Kidney (tissue), 13 donors: ENCODE measurements at regions not wholly inside any gene's neighbourhood (a gene's known extent, or its start where the extent isn't known, plus 50 kb on each side); places are given as distances from the start of the nearest gene placed in this dataset.

Source experiments
- DNase-seq, 5 donors: peaks; one replicate each; pipeline ENCODE4 v3.0.0-alpha.2; 2013 to 2020
- FAIRE-seq: peaks from 2 replicates; lab custom pipeline; 2012; peaks lifted over from hg19 to GRCh38; lab: Jason Lieb, UNC
- H3K27ac ChIP-seq, 2 donors: one replicate each; pipeline ENCODE4 v1.7.0; 2013; ENCODE audit warnings: low read depth in 2 of 2, low read length in 2 of 2, inconsistent platforms in 1 of 2
- H3K27me3 ChIP-seq: one replicate; pipeline ENCODE4 v1.7.1; 2013; ENCODE audit warnings: low read length, inconsistent platforms; ENCODE audit not compliant: control insufficient read depth, insufficient read depth
- H3K36me3 ChIP-seq, 3 donors: one replicate each; pipeline versions ENCODE4 v1.7.0 to v1.7.1; 2013; ENCODE audit warnings: low read length in 3 of 3, control low read depth in 1 of 3, inconsistent platforms in 1 of 3; ENCODE audit not compliant: insufficient read depth in 3 of 3, control insufficient read depth in 2 of 3
- H3K4me1 ChIP-seq, 3 donors: one replicate each; pipeline versions ENCODE4 v1.7.0 to v1.7.1; 2013; ENCODE audit warnings: low read length in 3 of 3, inconsistent platforms in 1 of 3, low read depth in 1 of 3; ENCODE audit not compliant: control insufficient read depth in 2 of 3, insufficient read depth in 2 of 3
- H3K4me3 ChIP-seq, 3 donors: one replicate each; pipeline versions ENCODE4 v1.7.0 to v1.8.1; 2013; ENCODE audit warnings: low read length in 3 of 3, control low read depth in 1 of 3, inconsistent platforms in 1 of 3
- H3K9ac ChIP-seq, 3 donors: one replicate each; pipeline versions ENCODE4 v1.7.0 to v1.7.1; 2013; ENCODE audit warnings: low read length in 3 of 3, control low read depth in 1 of 3, inconsistent platforms in 1 of 3
- H3K9me3 ChIP-seq, 3 donors: one replicate each; pipeline versions ENCODE4 v1.7.0 to v1.7.1; 2013; ENCODE audit warnings: low read length in 3 of 3, control low read depth in 1 of 3, inconsistent platforms in 1 of 3; ENCODE audit not compliant: control insufficient read depth in 2 of 3, insufficient read depth in 1 of 3
- intact Hi-C: fragments of 100-400 bp; cut with DNase I; formaldehyde crosslinking; loops from one replicate; pipeline ENCODE4 v1.11.1; 2022
- TF ChIP-seq, protein P1 (sequence below): IDR thresholded peaks from 3 replicates; pipeline ENCODE4 v1.5.1; 2012; ENCODE audit warnings: mild to moderate bottlenecking, moderate library complexity, borderline replicate concordance; ENCODE audit not compliant: insufficient read depth; ENCODE audit errors: extremely low read depth
- donor health status: control.
- donor health status: control.
- donor health status: control.
- donor health status: control.
- donor health status: control.
- donor health status: DM: yes; HTN: yes; CAD: no.
- donor health status: Normal renal cell carcinoma (clear cell type).

- no peaks in the 10 kb centered on the region for H3K27me3 ChIP-seq
- no peaks in the 10 kb centered on the region for H3K4me1 ChIP-seq
- no peak for DNase-seq
- TF ChIP-seq, protein P1, sequence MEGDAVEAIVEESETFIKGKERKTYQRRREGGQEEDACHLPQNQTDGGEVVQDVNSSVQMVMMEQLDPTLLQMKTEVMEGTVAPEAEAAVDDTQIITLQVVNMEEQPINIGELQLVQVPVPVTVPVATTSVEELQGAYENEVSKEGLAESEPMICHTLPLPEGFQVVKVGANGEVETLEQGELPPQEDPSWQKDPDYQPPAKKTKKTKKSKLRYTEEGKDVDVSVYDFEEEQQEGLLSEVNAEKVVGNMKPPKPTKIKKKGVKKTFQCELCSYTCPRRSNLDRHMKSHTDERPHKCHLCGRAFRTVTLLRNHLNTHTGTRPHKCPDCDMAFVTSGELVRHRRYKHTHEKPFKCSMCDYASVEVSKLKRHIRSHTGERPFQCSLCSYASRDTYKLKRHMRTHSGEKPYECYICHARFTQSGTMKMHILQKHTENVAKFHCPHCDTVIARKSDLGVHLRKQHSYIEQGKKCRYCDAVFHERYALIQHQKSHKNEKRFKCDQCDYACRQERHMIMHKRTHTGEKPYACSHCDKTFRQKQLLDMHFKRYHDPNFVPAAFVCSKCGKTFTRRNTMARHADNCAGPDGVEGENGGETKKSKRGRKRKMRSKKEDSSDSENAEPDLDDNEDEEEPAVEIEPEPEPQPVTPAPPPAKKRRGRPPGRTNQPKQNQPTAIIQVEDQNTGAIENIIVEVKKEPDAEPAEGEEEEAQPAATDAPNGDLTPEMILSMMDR, result no peak
- intact Hi-C loops, result no loop called here
- no peak overlapping the region for H3K27ac ChIP-seq
- FAIRE-seq, result no peak
- H3K36me3 ChIP-seq, result no peaks in the 10 kb centered on the region
- no peak overlapping the region for H3K9ac ChIP-seq
- H3K9me3 ChIP-seq, result no peaks in the 10 kb centered on the region
- no peak overlapping the region for H3K4me3 ChIP-seq
These were observed 132.7 kb downstream of the FAT3 start for GRCh38 chr11:92357344-92357743.

- no peak for FAIRE-seq
- H3K9me3 ChIP-seq, result no peaks in the 10 kb centered on the region
These were observed 133.2 kb downstream of the FAT3 start for GRCh38 chr11:92357841-92358240.

GRCh38 chr11:92361551-92361950, 136.9 kb downstream of the FAT3 start:
- H3K4me1 ChIP-seq, result no peaks in the 10 kb centered on the region
- TF ChIP-seq, protein P1, result no peak
- DNase-seq, result no peak
- H3K27ac ChIP-seq, result no peak overlapping the region
- intact Hi-C loops, result no loop called here
- no peak for FAIRE-seq
- H3K9ac ChIP-seq, result no peak overlapping the region
- H3K4me3 ChIP-seq, result no peak overlapping the region
- no peaks in the 10 kb centered on the region for H3K27me3 ChIP-seq
- H3K36me3 ChIP-seq, result no peaks in the 10 kb centered on the region
- H3K9me3 ChIP-seq, result no peaks in the 10 kb centered on the region

More at GRCh38 chr11:92357841-92358240, 133.2 kb downstream of the FAT3 start:
- Histone ChIP-seq H3K4me1 (no peaks in the 10 kb centered on the region), H3K36me3 (no peaks in the 10 kb centered on the region), H3K9ac (no peak overlapping the region), H3K27me3 (no peaks in the 10 kb centered on the region), H3K27ac (no peak overlapping the region), H3K4me3 (no peak overlapping the region)
- TF ChIP-seq, protein P1, result no peak
- DNase-seq, result no peak
- intact Hi-C loops, result no loop called here

DNA sequence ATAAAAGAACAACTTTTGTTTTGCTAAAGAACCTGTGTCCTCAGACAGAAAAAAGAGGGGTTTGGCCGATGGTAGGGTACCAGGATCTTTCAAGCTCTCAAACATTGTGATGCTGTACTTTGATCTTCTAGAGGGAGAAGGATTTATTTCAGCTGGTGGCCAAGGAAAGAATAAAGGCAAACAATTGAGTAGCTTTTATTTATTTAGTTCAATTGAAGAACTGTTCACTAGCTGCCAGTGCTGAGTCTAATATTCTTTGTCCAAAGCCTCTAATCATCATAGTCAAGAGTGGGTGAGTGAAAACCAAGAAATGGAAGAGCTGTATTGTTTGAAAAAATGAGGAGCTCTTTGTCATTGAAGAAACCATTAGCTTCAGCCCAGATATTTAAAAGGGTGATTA, 138.4 kb downstream of the FAT3 start:
- Histone ChIP-seq H3K4me1 (no peaks in the 10 kb centered on the region), H3K9me3 (no peaks in the 10 kb centered on the region), H3K36me3 (no peaks in the 10 kb centered on the region), H3K4me3 (no peak overlapping the region), H3K27me3 (no peaks in the 10 kb centered on the region), H3K9ac (no peak overlapping the region), H3K27ac (no peak overlapping the region)
- TF ChIP-seq, protein P1, result no peak
- FAIRE-seq (no peak), DNase-seq (no peak)
- intact Hi-C loops, result no loop called here
